ENCODE measurements at regions not wholly inside any gene's neighbourhood (a gene's known extent, or its start where the extent isn't known, plus 50 kb on each side); places are given as distances from the start of the nearest gene placed in this dataset.

GRCh38 chr7:17150018-17150417 is 148.4 kb upstream of the AHR start:
- no peaks in the 10 kb centered on the region for H3K79me1 ChIP-seq (ENCODE audit: insufficient read depth, low read depth, low read length, poor library complexity, severe bottlenecking)
- Mint-ChIP-seq H3K27me3 (ENCODE audit: low read depth) (no peaks in the 10 kb centered on the region; the same call in 1 of the 2 replicates), H3K4me3 (no peak overlapping the region), H3K4me1 (no peaks in the 10 kb centered on the region), H3K27ac (no peak overlapping the region), H3K9me3 (no peaks in the 10 kb centered on the region), H3K36me3 (ENCODE audit: insufficient read depth in 1 of 3, low read depth in 3 of 3) (no peaks in the 10 kb centered on the region)
- H3K4ac ChIP-seq (ENCODE audit: low read depth, low read length) = no peak overlapping the region
- H3K23me2 ChIP-seq (ENCODE audit: insufficient read length, low read depth, low read length, poor library complexity, severe bottlenecking) = no peaks in the 10 kb centered on the region
- no peak overlapping the region for H2AFZ ChIP-seq (ENCODE audit: low read length)
- no peak overlapping the region for H3K23ac ChIP-seq (ENCODE audit: insufficient read length, low read depth, low read length)
- H2BK5ac ChIP-seq (ENCODE audit: insufficient read length, low read length) = no peak overlapping the region
- no peaks in the 10 kb centered on the region for H3K79me2 ChIP-seq (ENCODE audit: insufficient read depth, low read length)
- H3K27me3 ChIP-seq (ENCODE audit: insufficient read depth, low read length) = no peaks in the 10 kb centered on the region
- H3K9ac ChIP-seq (ENCODE audit: extremely low read depth, insufficient read length, low read length) = no peak overlapping the region
- no peak overlapping the region for H4K5ac ChIP-seq (ENCODE audit: insufficient read length, low read depth, low read length)
- no peak overlapping the region for H3K56ac ChIP-seq (ENCODE audit: insufficient read length, low read depth, low read length)
- H4K91ac ChIP-seq (ENCODE audit: insufficient read length, low read depth, low read length) = no peak overlapping the region
- no peaks in the 10 kb centered on the region for H3K4me1 ChIP-seq (ENCODE audit: insufficient read depth, low read length)
- no peak for TF ChIP-seq CTCF (conservative IDR thresholded peaks at IDR 0.05)
- no peak overlapping the region for H2BK12ac ChIP-seq (ENCODE audit: insufficient read length, low read depth, low read length)
- H3K9me3 ChIP-seq (ENCODE audit: control insufficient read depth, low read depth, low read length) = no peaks in the 10 kb centered on the region
- no peak overlapping the region for H2BK120ac ChIP-seq (ENCODE audit: low read depth, low read length, poor library complexity, severe bottlenecking)
- no peak overlapping the region for H2BK20ac ChIP-seq (ENCODE audit: low read depth, low read length, poor library complexity, severe bottlenecking)
- no peak overlapping the region for H2BK15ac ChIP-seq (ENCODE audit: low read depth, low read length)
- no peak for DNase-seq
- H3K14ac ChIP-seq (ENCODE audit: insufficient read depth, low read length) = no peak overlapping the region
- H3K18ac ChIP-seq (ENCODE audit: insufficient read length, low read depth, low read length) = no peak overlapping the region
- H4K8ac ChIP-seq (replicated peaks; ENCODE audit: insufficient read length, low read depth, low read length) = no peak overlapping the region
- no peak overlapping the region for H3K27ac ChIP-seq (ENCODE audit: insufficient read length, low read depth, low read length)
- no peak overlapping the region for H3T11ph ChIP-seq (ENCODE audit: low read length)
- H2AK5ac ChIP-seq (ENCODE audit: insufficient read length, low read length) = no peak overlapping the region
- no peak overlapping the region for H3K4me2 ChIP-seq (ENCODE audit: insufficient read depth, insufficient read length, low read length)
- no CpG with 5 or more reads among the region's 1 CpG for WGBS (ENCODE audit: extremely low coverage, insufficient read length, low lambda C conversion rate)
- no peaks in the 10 kb centered on the region for H4K20me1 ChIP-seq (ENCODE audit: control insufficient read depth, insufficient read depth, insufficient read length)
